Fibroblast of mammary gland (primary cell): ENCODE measurements at regions not wholly inside any gene's neighbourhood (a gene's known extent, or its start where the extent isn't known, plus 50 kb on each side); places are given as distances from the start of the nearest gene placed in this dataset.

ENCODE experiments used
- DNase-seq: peaks from one replicate; pipeline ENCODE4 v3.0.0-alpha.2; 2010; ENCODE audit warnings: low read depth
- H3K4me3 ChIP-seq: 2 replicates; pipeline ENCODE4 v1.5.1; 2011; ENCODE audit warnings: low read depth, mild to moderate bottlenecking, low read length, moderate library complexity; ENCODE audit not compliant: control insufficient read depth
- TF ChIP-seq, protein P1 (sequence below): conservative IDR thresholded peaks from 2 replicates; pipeline ENCODE4 v1.5.1; 2011; ENCODE audit warnings: low read depth, low read length, inconsistent platforms; ENCODE audit not compliant: control insufficient read depth, insufficient read depth

DNA sequence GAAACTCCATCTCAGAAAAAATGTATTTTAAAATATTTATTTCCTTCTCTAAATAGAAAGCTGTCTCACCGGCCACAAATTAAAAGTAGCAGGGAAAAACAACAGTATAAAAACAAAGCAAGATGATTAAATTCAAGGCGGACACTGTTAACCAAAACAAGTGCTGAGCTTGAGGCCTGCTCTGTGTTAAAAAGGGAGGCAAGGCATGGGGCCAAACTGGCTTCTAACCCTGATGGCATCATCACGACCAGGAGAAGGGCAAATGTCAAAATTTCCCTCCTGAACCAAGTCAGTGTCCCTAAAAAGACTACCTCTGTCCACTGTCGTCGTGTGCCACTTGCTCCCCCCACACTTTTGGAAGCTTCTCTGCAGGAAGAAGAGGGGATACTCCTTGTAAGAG lies 116.1 kb downstream of the MSX2 start:
- TF ChIP-seq, protein P1, sequence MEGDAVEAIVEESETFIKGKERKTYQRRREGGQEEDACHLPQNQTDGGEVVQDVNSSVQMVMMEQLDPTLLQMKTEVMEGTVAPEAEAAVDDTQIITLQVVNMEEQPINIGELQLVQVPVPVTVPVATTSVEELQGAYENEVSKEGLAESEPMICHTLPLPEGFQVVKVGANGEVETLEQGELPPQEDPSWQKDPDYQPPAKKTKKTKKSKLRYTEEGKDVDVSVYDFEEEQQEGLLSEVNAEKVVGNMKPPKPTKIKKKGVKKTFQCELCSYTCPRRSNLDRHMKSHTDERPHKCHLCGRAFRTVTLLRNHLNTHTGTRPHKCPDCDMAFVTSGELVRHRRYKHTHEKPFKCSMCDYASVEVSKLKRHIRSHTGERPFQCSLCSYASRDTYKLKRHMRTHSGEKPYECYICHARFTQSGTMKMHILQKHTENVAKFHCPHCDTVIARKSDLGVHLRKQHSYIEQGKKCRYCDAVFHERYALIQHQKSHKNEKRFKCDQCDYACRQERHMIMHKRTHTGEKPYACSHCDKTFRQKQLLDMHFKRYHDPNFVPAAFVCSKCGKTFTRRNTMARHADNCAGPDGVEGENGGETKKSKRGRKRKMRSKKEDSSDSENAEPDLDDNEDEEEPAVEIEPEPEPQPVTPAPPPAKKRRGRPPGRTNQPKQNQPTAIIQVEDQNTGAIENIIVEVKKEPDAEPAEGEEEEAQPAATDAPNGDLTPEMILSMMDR = no peak
- no peak overlapping the region for H3K4me3 ChIP-seq
- DNase-seq = no peak

DNA sequence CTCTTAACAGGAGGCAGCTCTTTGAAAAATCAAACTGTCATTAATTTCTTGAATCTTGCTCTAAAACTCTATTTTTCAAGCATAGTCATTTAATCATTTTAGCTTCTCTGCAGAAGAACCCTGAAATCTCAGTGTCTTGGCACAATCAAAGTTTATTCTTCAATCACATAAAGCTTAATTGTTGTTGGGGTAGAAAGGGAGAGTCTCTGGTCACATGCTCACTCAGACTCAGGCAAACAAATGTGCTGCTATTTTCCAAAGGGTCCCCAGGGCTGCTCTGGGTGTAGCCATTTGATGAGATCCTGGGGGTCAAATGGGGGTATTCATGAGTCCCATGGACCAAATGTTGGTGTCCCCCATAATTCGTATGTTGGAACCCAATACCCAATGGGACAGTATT lies 114.8 kb downstream of the MSX2 start:
- no peak overlapping the region for H3K4me3 ChIP-seq
- no peak for DNase-seq
- TF ChIP-seq, protein P1 = no peak

DNA sequence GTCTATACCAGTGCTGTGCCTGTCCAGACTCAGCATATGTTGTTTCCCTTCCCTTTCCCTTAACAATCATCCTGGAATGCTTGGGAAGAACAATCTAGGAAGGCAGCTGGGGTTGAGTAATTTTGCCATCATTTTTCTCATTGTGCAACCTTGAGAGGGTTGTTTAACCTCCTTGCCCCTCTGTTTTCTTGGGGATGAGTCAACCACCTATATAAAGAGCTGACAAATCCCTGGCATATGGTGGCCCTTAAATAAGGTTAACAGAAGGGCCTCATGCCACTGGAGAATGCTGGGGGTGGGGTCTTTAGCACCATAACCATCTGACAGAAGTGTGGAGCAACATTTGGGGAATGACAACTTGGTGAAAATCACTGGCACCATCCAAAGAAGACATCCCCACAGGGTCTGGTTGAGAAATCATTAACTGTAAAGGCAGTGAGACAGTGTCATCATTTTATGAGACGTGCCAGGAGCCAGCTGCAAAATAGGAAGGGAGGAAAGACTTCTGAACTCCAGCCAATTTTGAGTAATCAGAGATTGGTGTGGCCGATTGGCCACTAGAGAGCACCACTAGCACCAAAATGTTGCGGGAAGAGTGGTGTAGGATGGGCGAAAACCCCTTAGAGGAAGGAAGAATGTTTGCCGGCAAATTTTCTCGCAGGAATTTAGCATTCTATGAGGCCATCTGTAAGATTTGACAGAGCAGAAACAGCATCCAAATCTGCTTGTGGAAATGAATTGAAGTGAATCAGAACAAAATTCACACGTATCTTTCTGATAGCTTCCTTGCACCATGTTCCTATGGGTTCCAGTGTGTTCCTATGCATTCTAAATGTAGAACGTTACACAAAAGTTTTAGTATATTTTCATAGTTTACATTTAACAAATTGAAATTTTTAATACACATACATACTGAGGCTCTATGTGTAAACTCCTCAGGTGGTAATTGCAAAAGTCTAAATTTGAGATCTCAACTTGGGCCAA lies 113.8 kb downstream of the MSX2 start:
- H3K4me3 ChIP-seq = no peak overlapping the region
- DNase-seq = peak; percentile 98
- TF ChIP-seq, protein P1 = peak; percentile 52

DNA sequence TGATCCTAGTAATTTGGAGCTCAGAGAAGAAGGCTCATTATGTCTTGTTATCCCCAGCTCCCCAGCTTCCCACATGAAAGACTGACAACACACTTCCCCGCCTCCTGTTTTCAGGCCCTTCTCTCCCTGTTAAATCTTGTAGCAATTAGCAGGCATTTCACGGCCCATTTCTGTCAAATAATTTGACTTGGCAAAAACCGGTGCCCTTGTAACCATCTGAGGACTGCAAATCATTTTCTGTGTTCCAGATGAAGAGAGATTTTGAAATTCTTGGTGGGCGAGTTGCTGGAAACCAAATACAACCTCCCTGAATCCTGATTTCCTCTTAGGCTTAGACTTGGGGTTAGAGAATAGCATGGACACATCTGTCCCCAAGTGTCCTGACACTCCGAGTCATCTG lies 109.7 kb downstream of the MSX2 start:
- TF ChIP-seq, protein P1 = no peak
- no peak for DNase-seq
- no peak overlapping the region for H3K4me3 ChIP-seq

DNA sequence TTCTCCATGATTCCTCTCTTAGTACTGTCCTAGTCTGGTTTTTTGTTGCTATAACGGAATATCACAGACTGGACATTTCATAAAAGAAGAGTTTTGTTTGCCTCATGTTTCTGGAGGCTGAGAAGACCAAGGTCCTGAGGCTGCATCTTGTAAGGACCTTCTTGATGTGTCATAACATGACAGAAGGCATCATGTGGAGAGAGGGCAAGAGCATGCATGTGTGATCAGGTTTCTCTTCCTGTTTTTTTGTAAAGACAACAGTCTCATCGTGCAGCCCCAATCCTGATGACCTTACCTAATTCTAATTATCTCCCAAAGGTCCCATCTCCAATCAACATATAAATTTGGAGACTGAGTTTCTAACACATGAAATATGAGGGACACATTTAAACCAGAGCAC lies 108.4 kb downstream of the MSX2 start:
- TF ChIP-seq, protein P1 = no peak
- no peak overlapping the region for H3K4me3 ChIP-seq
- no peak for DNase-seq

DNA sequence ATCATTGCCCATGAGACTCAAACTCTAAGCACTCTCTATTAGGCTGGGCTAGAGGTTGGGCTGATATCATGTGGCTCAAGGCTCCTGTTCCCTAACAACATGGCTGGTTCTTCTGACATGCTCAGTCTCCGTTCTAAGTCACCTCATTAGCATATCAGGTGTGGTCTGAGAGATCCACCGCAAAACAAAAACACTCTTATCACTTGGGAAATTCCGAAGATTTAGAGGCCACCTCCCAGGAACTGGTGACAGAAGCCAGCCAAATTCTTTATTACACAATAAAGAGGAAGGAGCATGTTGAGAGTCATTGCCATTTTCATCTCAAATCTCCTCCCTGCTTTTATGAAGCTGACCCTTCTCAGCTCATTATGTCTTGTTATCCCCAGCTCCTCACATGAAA lies 107.6 kb downstream of the MSX2 start:
- TF ChIP-seq, protein P1 = no peak
- no peak for DNase-seq
- H3K4me3 ChIP-seq = no peak overlapping the region
